ENCODE measurements at regions not wholly inside any gene's neighbourhood (a gene's known extent, or its start where the extent isn't known, plus 50 kb on each side); places are given as distances from the start of the nearest gene placed in this dataset.
A peak's percentile ranks its signal among the peaks of the same experiment; 100 is the strongest.
"Not testable (repeated sequence)": the region's sequence is repeated elsewhere in the genome, so short reads cannot be mapped to it uniquely, and the experiment has no call there.

- peak; percentile 10 for DNase-seq (ENCODE audit: low read depth, low spot score)
- no peak overlapping the region for H3K27ac ChIP-seq
Measured at GRCh38 chr6:18585032-18585573, 198.0 kb downstream of the RNF144B start.

GRCh38 chr6:18586133-18586532 is 199.0 kb downstream of the RNF144B start:
- no peak overlapping the region for H3K27ac ChIP-seq
- no peak for DNase-seq (ENCODE audit: low read depth, low spot score)

- DNase-seq (ENCODE audit: low read depth, low spot score): no peak
- H3K27ac ChIP-seq: no peak overlapping the region
Measured at GRCh38 chr6:18595774-18596530, 208.8 kb downstream of the RNF144B start.

GRCh38 chr6:18596531-18596835 is 209.3 kb downstream of the RNF144B start:
- H3K27ac ChIP-seq: no peak overlapping the region
- no peak for DNase-seq (ENCODE audit: low read depth, low spot score)

GRCh38 chr6:18598551-18599264 is 211.6 kb downstream of the RNF144B start:
- DNase-seq (ENCODE audit: low read depth, low spot score): no peak
- H3K27ac ChIP-seq: no peak overlapping the region

GRCh38 chr6:18600255-18600654 is 213.1 kb downstream of the RNF144B start:
- no peak for DNase-seq (ENCODE audit: low read depth, low spot score)
- H3K27ac ChIP-seq: no peak overlapping the region

- H3K27ac ChIP-seq: no peak overlapping the region
- no peak for DNase-seq (ENCODE audit: low read depth, low spot score)
Measured at GRCh38 chr6:18601516-18602020, 214.4 kb downstream of the RNF144B start.

GRCh38 chr6:18602931-18603330 is 215.8 kb downstream of the RNF144B start:
- DNase-seq (ENCODE audit: low read depth, low spot score): no peak
- no peak overlapping the region for H3K27ac ChIP-seq

- no peak overlapping the region for H3K27ac ChIP-seq
- DNase-seq (ENCODE audit: low read depth, low spot score): no peak
Measured at GRCh38 chr6:18603361-18603760, 216.2 kb downstream of the RNF144B start.

- H3K27ac ChIP-seq: no peak overlapping the region
- DNase-seq (ENCODE audit: low read depth, low spot score): no peak
Measured at GRCh38 chr6:18605841-18606240, 218.7 kb downstream of the RNF144B start.

GRCh38 chr6:18609715-18610114 is 222.6 kb downstream of the RNF144B start:
- no peak overlapping the region for H3K27ac ChIP-seq
- DNase-seq (ENCODE audit: low read depth, low spot score): no peak

GRCh38 chr6:18613319-18613925 is 226.3 kb downstream of the RNF144B start:
- no peak overlapping the region for H3K27ac ChIP-seq
- no peak for DNase-seq (ENCODE audit: low read depth, low spot score)

GRCh38 chr6:18629571-18629970 is 242.4 kb downstream of the RNF144B start:
- no peak overlapping the region for H3K27ac ChIP-seq
- DNase-seq (ENCODE audit: low read depth, low spot score): no peak

- no peak overlapping the region for H3K27ac ChIP-seq
- no peak for DNase-seq (ENCODE audit: low read depth, low spot score)
Measured at GRCh38 chr6:18632670-18633410, 245.7 kb downstream of the RNF144B start.

GRCh38 chr6:18634912-18635311 is 247.8 kb downstream of the RNF144B start:
- DNase-seq (ENCODE audit: low read depth, low spot score): no peak
- no peak overlapping the region for H3K27ac ChIP-seq

GRCh38 chr6:18640134-18640533 is 253.0 kb downstream of the RNF144B start:
- no peak overlapping the region for H3K27ac ChIP-seq
- no peak for DNase-seq (ENCODE audit: low read depth, low spot score)

- DNase-seq (ENCODE audit: low read depth, low spot score): no peak
- no peak overlapping the region for H3K27ac ChIP-seq
Measured at GRCh38 chr6:18640754-18641153, 253.6 kb downstream of the RNF144B start.

- DNase-seq (ENCODE audit: low read depth, low spot score): peak; percentile 43
- peak overlapping the region; percentile 14 for H3K27ac ChIP-seq
Measured at GRCh38 chr6:18654821-18655220, 267.7 kb downstream of the RNF144B start.

GRCh38 chr6:18656506-18656905 is 269.4 kb downstream of the RNF144B start:
- H3K27ac ChIP-seq: no peak overlapping the region
- no peak for DNase-seq (ENCODE audit: low read depth, low spot score)

- H3K27ac ChIP-seq; DNase-seq (ENCODE audit: low read depth, low spot score): not testable (repeated sequence)
Measured at GRCh38 chr6:18659994-18660393, 272.8 kb downstream of the RNF144B start.

Measured in epithelial cell of prostate (primary cell).